CD4-positive, alpha-beta T cell treated with Interleukin-15 for 1 hour (primary cell): ENCODE measurements at regions not wholly inside any gene's neighbourhood (a gene's known extent, or its start where the extent isn't known, plus 50 kb on each side); places are given as distances from the start of the nearest gene placed in this dataset.

Experiments used
- DNase-seq: peaks from one replicate; pipeline ENCODE4 v3.0.0-alpha.2; 2020

- DNase-seq: no peak
Measured at GRCh38 chr7:424961-425793, 94.5 kb downstream of the PDGFA start.

- DNase-seq: no peak
Measured at GRCh38 chr7:425794-426188, 93.9 kb downstream of the PDGFA start.

GRCh38 chr7:426510-426909 is 93.1 kb downstream of the PDGFA start:
- no peak for DNase-seq

- no peak for DNase-seq
Measured at GRCh38 chr7:427506-428103, 92.0 kb downstream of the PDGFA start.

- no peak for DNase-seq
Measured at GRCh38 chr7:428387-428786, 91.3 kb downstream of the PDGFA start.

GRCh38 chr7:428927-429827 is 90.5 kb downstream of the PDGFA start:
- DNase-seq: no peak

- DNase-seq: no peak
Measured at GRCh38 chr7:429828-430180, 89.8 kb downstream of the PDGFA start.

- DNase-seq: no peak
Measured at GRCh38 chr7:431041-431440, 88.6 kb downstream of the PDGFA start.

GRCh38 chr7:431658-432111 is 88.0 kb downstream of the PDGFA start:
- no peak for DNase-seq

GRCh38 chr7:432256-432655 is 87.4 kb downstream of the PDGFA start:
- DNase-seq: no peak

GRCh38 chr7:432933-433332 is 86.7 kb downstream of the PDGFA start:
- no peak for DNase-seq

- no peak for DNase-seq
Measured at GRCh38 chr7:433558-433957, 86.1 kb downstream of the PDGFA start.

- no peak for DNase-seq
Measured at GRCh38 chr7:434891-435629, 84.6 kb downstream of the PDGFA start.

- DNase-seq: no peak
Measured at GRCh38 chr7:435630-436366, 83.8 kb downstream of the PDGFA start.

- DNase-seq: no peak
Measured at GRCh38 chr7:436367-437128, 83.1 kb downstream of the PDGFA start.

GRCh38 chr7:437329-438251 is 82.1 kb downstream of the PDGFA start:
- DNase-seq: no peak

- DNase-seq: no peak
Measured at GRCh38 chr7:438361-438760, 81.3 kb downstream of the PDGFA start.

- DNase-seq: no peak
Measured at GRCh38 chr7:438916-439315, 80.7 kb downstream of the PDGFA start.

GRCh38 chr7:440059-440749 is 79.4 kb downstream of the PDGFA start:
- no peak for DNase-seq
